Activated T-cell treated with anti-CD3 and anti-CD28 coated beads, Interleukin-2, amount 50 U/mL, for 72 hours (primary cell): ENCODE measurements at regions not wholly inside any gene's neighbourhood (a gene's known extent, or its start where the extent isn't known, plus 50 kb on each side); places are given as distances from the start of the nearest gene placed in this dataset.
"Not testable (repeated sequence)": the region's sequence is repeated elsewhere in the genome, so short reads cannot be mapped to it uniquely, and the experiment has no call there.

Source experiments
- ATAC-seq, 2 donors: fragments of 150-1000 bp; cut with Tn5 transposase; replicated peaks in 1 of 2; 2 replicates each; pipeline ENCODE4 v1.10.0; 2021; ENCODE audit warnings: moderate library complexity in 2 of 2, mild to moderate bottlenecking in 1 of 2
- DNase-seq, 2 donors: peaks; one replicate each; pipeline ENCODE4 v3.0.0; 2021 to 2022; ENCODE audit warnings: mixed read lengths in 1 of 2
- H3K27ac Mint-ChIP-seq: one replicate; pipeline ENCODE4 v1.8.0; 2022; ENCODE audit warnings: mild to moderate bottlenecking, moderate library complexity, mixed read lengths
- H3K27me3 Mint-ChIP-seq: one replicate; pipeline ENCODE4 v1.8.0; 2022; ENCODE audit warnings: low read depth, mixed read lengths
- H3K36me3 Mint-ChIP-seq, 2 donors: one replicate each; pipeline ENCODE4 v1.8.0; 2022; ENCODE audit warnings: mixed read lengths in 2 of 2, mild to moderate bottlenecking in 1 of 2; ENCODE audit not compliant: insufficient read depth in 2 of 2
- H3K4me1 Mint-ChIP-seq: one replicate; pipeline ENCODE4 v1.8.0; 2022; ENCODE audit warnings: low read depth, mixed read lengths
- H3K4me3 Mint-ChIP-seq, 2 donors: one replicate each; pipeline ENCODE4 v1.8.0; 2022; ENCODE audit warnings: mild to moderate bottlenecking in 2 of 2, mixed read lengths in 2 of 2, moderate library complexity in 2 of 2
- H3K9me3 Mint-ChIP-seq, 2 donors: one replicate each; pipeline ENCODE4 v1.8.0; 2022; ENCODE audit warnings: mixed read lengths in 2 of 2

DNA sequence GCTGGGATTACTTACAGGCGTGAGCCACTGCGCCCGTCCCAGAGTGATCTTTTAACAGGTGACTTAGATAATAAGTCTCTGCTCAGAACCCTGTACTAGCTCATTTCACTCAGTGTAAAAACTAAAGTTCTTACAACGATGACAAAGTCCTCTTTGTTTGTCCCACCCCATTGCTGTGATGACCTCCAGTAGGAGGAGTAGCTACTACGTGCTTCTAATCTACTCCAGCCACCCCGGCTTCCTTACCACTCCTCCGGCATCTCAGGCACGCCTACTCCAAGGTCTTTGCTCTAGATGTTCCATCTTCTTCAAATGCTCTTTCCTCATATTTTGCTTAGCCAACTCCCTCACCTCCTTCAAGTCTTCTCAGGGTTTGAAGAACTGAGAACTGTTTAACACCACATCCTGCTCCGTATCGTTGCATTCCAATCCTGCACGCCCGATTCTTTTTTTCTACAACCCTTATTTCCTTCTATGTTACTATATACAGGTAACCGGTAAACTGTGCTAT is 108.4 kb upstream of the METTL14 start:
- not testable (repeated sequence) for H3K36me3 Mint-ChIP-seq, H3K4me1 Mint-ChIP-seq, H3K27ac Mint-ChIP-seq, H3K4me3 Mint-ChIP-seq, H3K27me3 Mint-ChIP-seq, DNase-seq, H3K9me3 Mint-ChIP-seq, ATAC-seq

DNA sequence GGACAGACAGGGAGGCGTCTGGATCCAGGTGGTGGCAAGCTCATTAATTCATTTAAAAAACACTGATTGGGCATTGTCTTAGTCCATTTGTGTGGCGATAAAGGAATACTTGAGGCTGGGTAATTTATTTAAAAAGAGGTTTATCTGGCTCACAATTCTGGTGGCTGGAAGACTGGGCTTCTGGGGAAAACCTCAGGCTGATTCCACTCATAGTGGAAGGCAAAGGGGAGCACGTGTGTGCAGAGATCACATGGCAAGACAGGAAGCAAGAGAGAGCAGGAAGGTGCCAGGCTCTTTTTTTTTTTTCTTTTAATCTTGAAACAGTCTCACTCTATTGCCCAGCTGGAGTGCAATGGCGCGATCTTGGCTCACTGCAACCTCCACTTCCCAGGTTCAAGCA is 100.2 kb upstream of the METTL14 start:
- Mint-ChIP-seq H3K27me3 (peaks cover 18% of the 10 kb centered on the region), H3K4me1 (peaks cover 6% of the 10 kb centered on the region), H3K36me3 (no peaks in the 10 kb centered on the region), H3K4me3 (no peak overlapping the region), H3K27ac (no peak overlapping the region), H3K9me3 (no peaks in the 10 kb centered on the region)
- DNase-seq = no peak
- ATAC-seq = no peak

DNA sequence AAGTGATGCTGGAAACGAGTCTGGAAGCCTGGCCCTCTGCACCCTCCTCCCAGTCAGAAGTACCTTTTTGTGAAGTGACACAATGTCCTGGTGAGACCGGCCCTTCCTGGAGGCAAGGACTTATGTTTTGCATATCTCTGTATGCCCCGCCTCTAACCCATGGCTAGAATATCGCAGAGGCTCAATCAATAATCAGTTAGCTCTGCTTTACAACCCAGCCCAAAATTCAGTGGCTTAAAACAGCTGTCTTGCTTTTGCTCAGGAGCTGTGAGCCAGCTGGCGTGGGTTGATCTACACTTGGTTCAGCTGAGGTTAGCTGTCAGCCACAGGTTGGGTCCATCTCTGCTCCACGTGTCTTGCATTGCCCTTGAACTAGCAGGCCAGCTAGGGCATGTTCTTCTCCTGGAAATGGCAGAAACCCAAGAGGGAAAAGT is 98.8 kb upstream of the METTL14 start:
- H3K4me3 Mint-ChIP-seq = no peak overlapping the region
- DNase-seq = no peak

DNA sequence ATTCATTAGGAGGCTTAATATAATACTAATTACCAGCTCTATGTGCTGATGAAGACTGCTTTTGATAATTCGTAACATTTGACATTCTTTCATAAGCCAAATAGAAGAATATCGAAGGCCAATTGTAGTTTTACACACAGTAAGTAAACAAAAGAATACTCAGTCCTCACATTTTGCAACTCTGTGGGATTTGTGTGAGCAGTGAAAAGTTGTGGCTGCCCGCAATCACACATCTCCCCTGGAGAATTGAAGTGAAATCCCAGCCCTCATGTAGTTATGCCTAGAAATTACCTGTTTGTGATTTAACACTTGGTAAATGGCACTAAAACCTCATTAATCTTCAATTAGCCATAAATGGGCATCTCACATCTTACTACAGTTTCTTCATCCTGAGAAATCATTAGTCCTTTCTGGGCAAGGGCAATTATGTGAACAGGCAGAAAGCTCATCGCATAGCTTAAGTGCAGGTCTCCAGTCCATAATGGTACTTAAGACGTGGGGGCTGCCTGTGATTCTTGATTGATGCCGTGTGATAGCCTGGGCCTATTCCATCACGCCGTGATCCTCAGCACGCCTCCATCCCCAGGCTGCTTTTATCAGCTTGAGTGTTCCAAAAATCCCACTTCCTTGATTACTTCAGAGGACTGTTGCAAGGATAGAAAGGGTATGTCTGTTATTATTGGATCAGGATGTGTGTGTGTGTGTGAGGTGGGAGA is 97.9 kb upstream of the METTL14 start:
- ATAC-seq (no peak), DNase-seq (no peak)
- Mint-ChIP-seq H3K9me3 (peaks cover 0 to 4% of the 10 kb centered on the region in 2 donors), H3K36me3 (peaks cover 0 to 3% of the 10 kb centered on the region in 2 donors), H3K27me3 (peaks cover 18% of the 10 kb centered on the region), H3K4me1 (peaks cover 16% of the 10 kb centered on the region), H3K4me3 (no peak overlapping the region), H3K27ac (no peak overlapping the region)

More for the DNA sequence above, 98.8 kb upstream of the METTL14 start:
- no peak overlapping the region for H3K27ac Mint-ChIP-seq
- H3K36me3 Mint-ChIP-seq = no peaks in the 10 kb centered on the region
- ATAC-seq = no peak
- peaks cover 18% of the 10 kb centered on the region for H3K27me3 Mint-ChIP-seq
- H3K9me3 Mint-ChIP-seq = peaks cover 0 to 4% of the 10 kb centered on the region in 2 donors
- peaks cover 12% of the 10 kb centered on the region for H3K4me1 Mint-ChIP-seq

- Mint-ChIP-seq H3K36me3 (peaks cover 0 to 3% of the 10 kb centered on the region in 2 donors), H3K4me3 (no peak overlapping the region), H3K27ac (no peak overlapping the region), H3K9me3 (peaks cover 0 to 4% of the 10 kb centered on the region in 2 donors), H3K4me1 (peaks cover 16% of the 10 kb centered on the region), H3K27me3 (peaks cover 18% of the 10 kb centered on the region)
- no peak for ATAC-seq
- DNase-seq = no peak
These were observed 97.2 kb upstream of the METTL14 start for GRCh38 chr4:118587946-118588345.

DNA sequence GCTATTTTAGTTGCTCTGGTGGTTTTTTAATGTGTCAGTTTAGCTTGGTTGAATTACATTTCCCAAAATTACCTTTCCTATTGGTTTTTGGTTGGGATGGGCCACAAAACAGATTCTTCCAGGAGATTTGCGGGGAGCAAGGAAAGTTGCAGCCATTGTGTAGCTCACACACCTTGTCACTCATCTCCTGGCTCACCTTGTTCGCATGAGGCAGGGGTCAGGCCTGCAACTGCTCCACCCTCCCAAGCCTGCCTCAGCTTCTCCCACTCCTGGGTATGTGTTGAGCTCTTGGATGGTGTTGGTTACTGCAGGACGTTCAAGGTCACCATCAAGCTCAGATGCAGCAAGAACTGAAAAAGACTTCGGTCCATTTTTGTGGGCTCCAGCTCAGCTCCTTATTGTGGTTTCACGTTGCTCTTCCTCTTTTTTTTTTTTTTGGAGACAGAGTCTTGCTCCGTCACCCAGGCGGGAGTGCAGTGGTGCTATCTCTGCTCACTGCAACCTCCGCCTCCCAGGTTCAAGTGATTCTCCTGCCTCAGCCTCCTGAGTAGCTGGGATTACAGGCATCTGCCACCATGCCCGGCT is 95.6 kb upstream of the METTL14 start:
- H3K4me1 Mint-ChIP-seq = peaks cover 14% of the 10 kb centered on the region

DNA sequence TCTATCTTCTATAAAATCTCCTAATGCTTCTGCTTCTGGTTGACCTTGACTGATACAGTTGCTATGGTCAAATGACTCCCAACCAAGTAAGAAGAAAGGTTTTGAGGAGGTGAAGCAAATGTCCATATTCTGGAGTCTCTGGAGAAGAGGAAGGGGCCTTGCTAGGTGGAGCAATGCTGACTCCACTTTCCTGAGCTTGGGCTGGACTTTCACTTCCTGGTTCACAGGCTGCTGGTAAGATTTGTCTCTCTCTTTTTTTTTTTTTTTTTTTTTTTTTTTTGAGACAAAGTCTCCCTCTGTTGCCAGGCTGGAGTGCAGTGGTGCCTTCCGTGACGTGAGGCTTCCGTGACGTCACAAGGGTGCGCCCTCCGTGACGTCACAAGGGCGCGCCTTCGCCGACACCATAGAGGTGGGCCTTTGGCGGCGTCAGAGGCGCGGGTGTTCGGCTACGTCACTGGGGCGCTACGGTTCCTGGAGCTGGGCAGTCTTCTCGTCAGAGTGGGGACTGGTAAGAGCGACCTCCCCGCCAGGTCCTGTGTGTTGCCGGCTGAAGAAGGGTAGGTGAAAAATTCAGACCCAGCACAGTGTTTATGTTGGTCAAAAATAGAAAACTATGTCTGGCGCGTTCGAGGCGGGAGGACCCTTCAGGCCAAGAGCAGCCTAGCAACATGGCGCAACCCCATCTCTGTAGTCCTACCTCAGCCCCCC is 93.7 kb upstream of the METTL14 start:
- not testable (repeated sequence) for H3K4me1 Mint-ChIP-seq, H3K9me3 Mint-ChIP-seq, H3K27me3 Mint-ChIP-seq, H3K36me3 Mint-ChIP-seq
- Mint-ChIP-seq H3K27ac (peak overlapping the region; percentile 98), H3K4me3 (peak overlapping the region; percentile 93 to 96)
- DNase-seq = peak; percentile 92 to 97
- peak; percentile 98 for ATAC-seq

More for the DNA sequence above, 95.6 kb upstream of the METTL14 start:
- Mint-ChIP-seq H3K27me3 (peaks cover 11% of the 10 kb centered on the region), H3K4me3 (no peak overlapping the region), H3K27ac (no peak overlapping the region), H3K9me3 (peaks cover 0 to 4% of the 10 kb centered on the region in 2 donors), H3K36me3 (peaks cover 0 to 3% of the 10 kb centered on the region in 2 donors)
- no peak for DNase-seq
- no peak for ATAC-seq

DNA sequence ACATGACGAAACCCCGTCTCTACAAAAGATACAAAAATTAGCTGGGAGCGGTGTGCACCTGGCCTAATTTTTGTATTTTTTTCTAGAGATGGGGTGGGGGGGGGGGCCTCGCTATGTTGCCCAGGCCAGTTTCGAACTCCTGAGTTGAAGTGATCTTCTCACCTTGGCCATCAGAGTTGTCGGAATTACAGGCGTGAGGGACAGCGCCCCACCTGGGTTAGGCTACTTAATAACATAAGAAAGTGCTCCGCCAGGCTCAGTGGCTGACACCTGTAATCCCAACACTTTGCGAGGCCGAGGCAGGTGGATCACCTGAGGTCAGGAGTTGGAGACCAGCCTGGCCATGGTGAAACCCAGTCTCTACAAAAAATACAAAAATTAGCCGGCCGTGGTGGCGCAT is 92.9 kb upstream of the METTL14 start:
- DNase-seq, H3K36me3 Mint-ChIP-seq, H3K27me3 Mint-ChIP-seq, H3K27ac Mint-ChIP-seq, H3K9me3 Mint-ChIP-seq, H3K4me1 Mint-ChIP-seq, ATAC-seq: not testable (repeated sequence)
- peak overlapping the region in 1 of 2 donors; percentile 93 for H3K4me3 Mint-ChIP-seq

DNA sequence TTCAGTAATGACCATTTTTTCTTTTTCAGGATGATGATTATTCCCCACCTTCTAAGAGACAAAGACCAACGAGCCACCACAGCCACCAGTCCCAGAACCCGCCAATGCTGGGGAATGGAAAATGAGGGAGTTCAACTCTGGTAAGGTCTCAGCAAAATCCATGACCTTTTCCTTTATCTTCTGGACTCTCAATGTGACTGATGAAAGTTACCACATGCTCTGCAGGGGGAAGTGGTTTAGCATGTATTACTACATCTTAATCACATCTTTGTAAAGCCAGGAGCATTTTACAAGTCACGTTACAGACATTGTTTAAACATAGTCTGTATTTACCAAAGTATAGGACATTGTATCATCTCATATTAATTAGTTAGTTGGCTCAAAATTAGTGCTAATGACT is 89.3 kb upstream of the METTL14 start:
- not testable (repeated sequence) for H3K4me1 Mint-ChIP-seq, H3K4me3 Mint-ChIP-seq, ATAC-seq, H3K27me3 Mint-ChIP-seq, H3K36me3 Mint-ChIP-seq, DNase-seq, H3K27ac Mint-ChIP-seq, H3K9me3 Mint-ChIP-seq

DNA sequence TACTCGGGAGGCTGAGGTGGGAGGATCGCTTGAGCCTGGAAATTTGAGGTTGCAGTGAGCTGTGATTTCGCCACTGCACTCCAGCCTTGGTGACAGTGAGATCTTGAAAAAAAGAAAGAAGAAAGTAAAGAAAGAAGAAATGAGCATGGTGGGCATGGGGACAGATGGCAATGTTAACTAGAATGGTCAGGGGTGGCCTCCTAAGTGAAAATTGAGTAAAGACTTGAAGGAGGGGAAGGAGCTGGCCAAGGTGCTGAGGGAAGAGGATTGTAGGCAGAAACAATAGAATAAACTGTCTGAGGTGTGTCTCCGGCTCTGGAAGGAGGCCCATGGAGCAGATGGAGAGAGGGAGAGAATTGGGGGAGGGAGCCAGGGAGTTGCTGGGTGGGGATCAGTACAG is 60.1 kb upstream of the METTL14 start:
- H3K4me3 Mint-ChIP-seq, H3K27me3 Mint-ChIP-seq, H3K36me3 Mint-ChIP-seq, H3K4me1 Mint-ChIP-seq, H3K9me3 Mint-ChIP-seq, ATAC-seq, H3K27ac Mint-ChIP-seq, DNase-seq: not testable (repeated sequence)

DNA sequence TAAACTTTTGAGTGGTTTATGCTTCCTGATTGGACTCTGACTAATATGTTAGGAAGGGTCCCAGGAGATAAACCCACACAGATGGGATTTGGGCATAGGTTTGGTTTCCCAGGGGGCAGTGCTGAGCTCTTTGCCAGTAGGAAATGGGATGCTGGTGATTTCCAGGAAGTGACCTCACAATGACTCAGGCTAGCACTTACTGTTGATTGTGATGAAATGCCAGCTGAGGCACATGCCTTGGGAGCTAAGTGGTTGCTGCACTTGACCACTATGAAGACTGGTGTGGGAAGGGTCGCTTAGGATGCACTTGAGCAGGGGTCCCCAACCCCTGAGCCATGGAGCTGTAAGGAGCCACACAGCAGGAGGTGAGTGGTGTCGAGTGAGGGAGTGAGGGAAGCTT is 55.5 kb upstream of the METTL14 start:
- H3K4me1 Mint-ChIP-seq, H3K9me3 Mint-ChIP-seq, H3K4me3 Mint-ChIP-seq, DNase-seq, H3K27me3 Mint-ChIP-seq, ATAC-seq: not testable (repeated sequence)
- Mint-ChIP-seq H3K27ac (peak overlapping the region; percentile 76), H3K36me3 (peaks cover 9 to 14% of the 10 kb centered on the region in 2 donors)

DNA sequence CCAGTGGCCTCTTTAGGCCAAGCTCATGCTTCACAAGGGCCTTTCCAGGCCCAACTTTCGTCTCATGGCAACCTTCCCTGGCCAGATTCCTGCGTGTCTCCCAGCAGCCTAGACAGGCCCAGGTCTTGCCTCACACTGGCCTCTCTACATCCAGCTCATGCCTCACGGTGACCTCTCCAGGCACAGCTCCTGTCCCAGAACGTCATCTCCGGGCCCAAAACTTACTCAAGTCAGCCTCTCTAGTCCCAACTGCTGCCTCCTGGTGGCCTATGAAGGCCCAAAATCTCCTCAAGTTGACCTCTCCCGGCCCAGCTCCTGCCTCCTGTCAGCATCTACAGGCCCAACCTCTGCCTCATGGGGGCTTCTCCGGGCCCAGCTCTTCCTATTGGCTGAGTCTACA is 54.3 kb upstream of the METTL14 start:
- H3K9me3 Mint-ChIP-seq, DNase-seq, ATAC-seq, H3K27me3 Mint-ChIP-seq, H3K4me3 Mint-ChIP-seq, H3K4me1 Mint-ChIP-seq: not testable (repeated sequence)
- Mint-ChIP-seq H3K36me3 (peaks cover 9 to 14% of the 10 kb centered on the region in 2 donors), H3K27ac (peak overlapping the region; percentile 86)

GRCh38 chr4:118631321-118632050 is 53.7 kb upstream of the METTL14 start:
- peak overlapping the region; percentile 86 for H3K27ac Mint-ChIP-seq

More at GRCh38 chr4:118631321-118632050, 53.7 kb upstream of the METTL14 start:
- not testable (repeated sequence) for H3K9me3 Mint-ChIP-seq, H3K4me3 Mint-ChIP-seq, H3K27me3 Mint-ChIP-seq, H3K4me1 Mint-ChIP-seq, ATAC-seq, DNase-seq
- H3K36me3 Mint-ChIP-seq = peaks cover 9 to 14% of the 10 kb centered on the region in 2 donors
